Mesodermal cell (in vitro differentiated cells): ENCODE measurements at regions not wholly inside any gene's neighbourhood (a gene's known extent, or its start where the extent isn't known, plus 50 kb on each side); places are given as distances from the start of the nearest gene placed in this dataset.

ENCODE experiments used
- H3K27ac ChIP-seq: 2 replicates; pipeline ENCODE4 v1.7.0; 2013; ENCODE audit warnings: mild to moderate bottlenecking, low read depth, low read length, moderate library complexity; ENCODE audit not compliant: severe bottlenecking
- H3K36me3 ChIP-seq: 2 replicates; pipeline ENCODE4 v1.7.1; 2013; ENCODE audit warnings: mild to moderate bottlenecking, low read length, moderate library complexity; ENCODE audit not compliant: control insufficient read depth, insufficient read depth
- H3K4me1 ChIP-seq: one replicate; pipeline ENCODE4 v1.7.1; 2013; ENCODE audit warnings: mild to moderate bottlenecking, low read length; ENCODE audit not compliant: insufficient read depth, control insufficient read depth, poor library complexity, severe bottlenecking
- H3K4me3 ChIP-seq: 2 replicates; pipeline ENCODE4 v1.7.0; 2013; ENCODE audit warnings: low read length, control low read depth, mild to moderate bottlenecking; ENCODE audit not compliant: insufficient read depth, poor library complexity, severe bottlenecking; ENCODE audit errors: extremely low read depth
- H3K9me3 ChIP-seq: 2 replicates; pipeline ENCODE4 v1.7.1; 2013; ENCODE audit warnings: mild to moderate bottlenecking, low read length, moderate library complexity; ENCODE audit not compliant: control insufficient read depth
- WGBS, 2 experiments: methylation state at CpG; one replicate each; pipeline ENCODE4 v1.1.5; 2013; ENCODE audit warnings: missing lambda C conversion rate in 2 of 2; ENCODE audit not compliant: insufficient coverage in 2 of 2; 5-methylcytosine and 5-hydroxymethylcytosine counted together

DNA sequence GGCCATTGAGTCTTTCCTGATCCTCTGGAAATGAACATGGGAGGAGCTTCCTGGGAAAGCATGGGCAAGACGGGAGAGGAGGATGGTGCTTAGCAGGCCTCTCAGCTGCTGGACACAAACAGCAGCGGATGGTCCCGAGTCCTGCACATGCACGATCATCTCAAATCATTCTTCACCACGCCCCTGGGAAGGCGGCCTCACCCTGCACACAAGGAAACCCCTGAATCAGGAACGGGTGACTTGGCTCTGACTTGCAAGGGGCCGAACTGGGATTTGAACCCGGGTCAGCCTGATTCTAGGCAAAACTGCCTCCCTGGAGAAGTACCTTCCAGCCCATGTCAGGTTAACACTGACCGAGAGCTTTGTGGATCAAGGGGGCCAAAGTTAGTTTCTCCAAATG is 134.8 kb upstream of the WNT4 start:
- 86 to 87% methylated on average over 9 to 10 of the region's 10 CpGs for WGBS, 2 experiments
- Histone ChIP-seq H3K36me3 (no peaks in the 10 kb centered on the region), H3K9me3 (peaks cover 7% of the 10 kb centered on the region), H3K4me3 (no peak overlapping the region), H3K4me1 (no peaks in the 10 kb centered on the region), H3K27ac (no peak overlapping the region)

- Histone ChIP-seq H3K27ac (no peak overlapping the region), H3K36me3 (no peaks in the 10 kb centered on the region), H3K4me3 (no peak overlapping the region), H3K4me1 (no peaks in the 10 kb centered on the region), H3K9me3 (peaks cover 7% of the 10 kb centered on the region)
- WGBS, 2 experiments, result 83 to 92% methylated on average over 2 of the region's 3 CpGs
Measured at GRCh38 chr1:22279735-22280134, 136.8 kb upstream of the WNT4 start.

- no peak overlapping the region for H3K4me3 ChIP-seq
- no peaks in the 10 kb centered on the region for H3K36me3 ChIP-seq
- no peaks in the 10 kb centered on the region for H3K4me1 ChIP-seq
- WGBS, 2 experiments, result 93% methylated on average over 3 of the region's 3 CpGs; no CpG with 5 or more reads in 1 of the 2 experiments
- no peak overlapping the region for H3K27ac ChIP-seq
- H3K9me3 ChIP-seq, result peaks cover 7% of the 10 kb centered on the region
Measured at GRCh38 chr1:22280526-22280925, 137.6 kb upstream of the WNT4 start.

DNA sequence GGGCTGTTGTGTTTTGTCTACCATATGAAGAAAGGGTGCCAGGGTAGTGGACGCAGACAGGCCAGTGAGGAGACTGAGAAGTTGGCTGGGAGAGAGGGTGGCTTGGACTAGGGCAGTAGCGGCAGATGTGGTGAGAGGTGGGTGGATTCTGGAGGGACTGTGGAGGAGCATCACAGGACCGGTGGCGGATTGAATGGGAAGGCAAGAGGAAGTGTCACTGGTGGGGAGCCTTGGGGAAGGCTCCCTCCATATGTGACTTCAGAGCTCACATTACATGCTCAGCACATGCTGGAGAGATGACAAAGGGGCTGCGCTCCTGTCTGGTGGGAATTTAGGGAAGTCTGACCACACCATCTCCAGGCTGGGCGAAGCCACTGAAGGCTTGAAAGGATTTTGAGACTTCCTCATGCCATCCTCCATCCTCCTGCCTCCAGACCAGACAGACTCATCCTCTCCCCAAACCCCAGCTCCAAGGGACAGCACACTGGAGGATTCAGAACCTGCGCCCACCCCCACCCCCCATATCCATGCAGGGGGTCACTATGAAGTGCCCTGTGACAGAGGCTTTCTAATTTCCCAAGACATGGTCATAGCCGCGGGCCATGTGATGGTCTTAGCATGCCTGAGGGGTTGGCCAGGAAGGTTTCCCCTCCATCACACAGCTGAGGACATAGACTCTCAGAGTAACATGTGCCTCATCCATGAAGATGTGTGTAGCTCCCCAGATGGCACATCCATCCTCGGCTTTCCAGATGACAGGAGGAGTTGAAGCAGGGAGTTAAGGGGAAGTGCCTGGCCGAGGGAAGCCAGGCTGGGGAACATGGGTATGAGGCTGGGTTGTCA is 138.8 kb upstream of the WNT4 start:
- H3K4me3 ChIP-seq, result no peak overlapping the region
- H3K27ac ChIP-seq, result no peak overlapping the region
- peaks cover 7% of the 10 kb centered on the region for H3K9me3 ChIP-seq
- 91 to 93% methylated on average over 4 to 9 of the region's 11 CpGs for WGBS, 2 experiments
- no peaks in the 10 kb centered on the region for H3K4me1 ChIP-seq
- H3K36me3 ChIP-seq, result no peaks in the 10 kb centered on the region

DNA sequence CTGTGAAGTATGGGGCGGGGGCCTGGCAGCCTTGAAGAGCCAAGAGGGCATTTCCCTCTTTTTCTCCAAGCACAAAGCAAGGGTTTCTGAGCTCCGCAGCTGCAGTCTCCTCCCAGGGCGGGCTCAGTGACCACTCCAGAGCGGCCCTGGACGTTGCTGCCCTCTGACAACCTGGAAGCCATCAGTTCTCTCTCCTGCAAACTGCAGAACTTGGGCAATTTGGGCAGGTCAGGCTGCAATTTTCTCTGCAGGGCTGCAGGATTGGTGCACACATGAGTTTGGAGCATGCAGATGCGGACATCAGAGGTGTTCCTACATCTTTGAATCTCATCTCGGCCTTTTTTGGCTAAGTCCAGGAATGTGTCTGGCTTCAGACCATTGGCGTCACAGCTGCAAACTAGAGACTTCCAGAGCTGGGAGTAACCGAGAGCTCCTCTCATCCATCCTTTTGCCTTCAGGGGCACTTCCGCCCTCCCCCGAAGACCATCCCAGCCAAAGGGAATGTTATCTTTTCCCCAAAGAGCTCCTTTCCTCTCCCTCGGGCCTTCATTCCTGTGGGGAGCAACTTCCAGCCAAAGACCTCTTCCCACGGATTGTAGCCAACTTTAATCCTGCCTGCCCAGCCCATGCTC is 139.6 kb upstream of the WNT4 start:
- no peak overlapping the region for H3K4me3 ChIP-seq
- WGBS, 2 experiments, result 90 to 93% methylated on average over 11 to 12 of the region's 13 CpGs
- H3K27ac ChIP-seq, result no peak overlapping the region
- peaks cover 7% of the 10 kb centered on the region for H3K9me3 ChIP-seq
- no peaks in the 10 kb centered on the region for H3K36me3 ChIP-seq
- no peaks in the 10 kb centered on the region for H3K4me1 ChIP-seq

DNA sequence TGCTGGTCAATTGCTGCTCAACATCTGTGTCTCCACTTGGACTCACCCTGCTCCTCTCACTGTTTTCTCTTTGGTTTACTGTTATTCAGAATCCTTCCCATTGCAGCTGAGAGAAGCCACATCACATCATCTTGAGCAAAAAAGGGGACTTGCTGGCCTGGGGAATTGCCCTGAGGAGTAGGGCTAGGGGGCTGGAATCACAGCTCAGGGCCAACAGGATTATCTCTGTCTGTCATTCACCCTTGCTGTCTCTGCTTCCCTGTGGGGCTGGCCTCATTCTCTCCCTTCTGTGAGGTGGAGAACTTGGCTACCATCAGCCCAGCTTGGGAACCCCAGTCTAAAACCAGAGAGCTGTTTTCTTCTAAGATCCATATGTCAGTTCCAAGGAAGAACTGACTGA is 140.7 kb upstream of the WNT4 start:
- peaks cover 1% of the 10 kb centered on the region for H3K4me1 ChIP-seq
- H3K36me3 ChIP-seq, result no peaks in the 10 kb centered on the region
- no peak overlapping the region for H3K4me3 ChIP-seq
- no peak overlapping the region for H3K27ac ChIP-seq
- peaks cover 7% of the 10 kb centered on the region for H3K9me3 ChIP-seq

DNA sequence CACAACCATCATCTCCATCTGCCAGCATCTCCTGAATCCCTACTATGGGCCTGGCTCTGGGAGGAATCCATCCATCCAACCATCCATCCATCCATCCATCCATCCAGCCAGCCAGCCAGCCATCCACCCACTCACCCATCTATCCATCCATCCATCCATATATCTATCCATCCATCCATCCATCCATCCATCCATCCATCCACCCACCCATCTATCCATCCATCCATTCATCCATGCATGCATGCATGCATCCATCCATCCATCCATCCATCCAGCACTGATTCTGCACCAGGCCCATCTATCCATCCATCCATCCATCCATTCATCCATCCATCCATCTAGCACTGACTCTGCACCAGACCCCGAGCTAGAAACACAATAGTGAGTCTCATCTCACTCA is 141.3 kb upstream of the WNT4 start:
- Histone ChIP-seq H3K4me3 (no peak overlapping the region), H3K36me3 (no peaks in the 10 kb centered on the region), H3K27ac (no peak overlapping the region), H3K4me1 (peaks cover 7% of the 10 kb centered on the region), H3K9me3 (peaks cover 7% of the 10 kb centered on the region)
- 83% methylated on average over 1 of the region's 1 CpG; no CpG with 5 or more reads in 1 of the 2 experiments for WGBS, 2 experiments

DNA sequence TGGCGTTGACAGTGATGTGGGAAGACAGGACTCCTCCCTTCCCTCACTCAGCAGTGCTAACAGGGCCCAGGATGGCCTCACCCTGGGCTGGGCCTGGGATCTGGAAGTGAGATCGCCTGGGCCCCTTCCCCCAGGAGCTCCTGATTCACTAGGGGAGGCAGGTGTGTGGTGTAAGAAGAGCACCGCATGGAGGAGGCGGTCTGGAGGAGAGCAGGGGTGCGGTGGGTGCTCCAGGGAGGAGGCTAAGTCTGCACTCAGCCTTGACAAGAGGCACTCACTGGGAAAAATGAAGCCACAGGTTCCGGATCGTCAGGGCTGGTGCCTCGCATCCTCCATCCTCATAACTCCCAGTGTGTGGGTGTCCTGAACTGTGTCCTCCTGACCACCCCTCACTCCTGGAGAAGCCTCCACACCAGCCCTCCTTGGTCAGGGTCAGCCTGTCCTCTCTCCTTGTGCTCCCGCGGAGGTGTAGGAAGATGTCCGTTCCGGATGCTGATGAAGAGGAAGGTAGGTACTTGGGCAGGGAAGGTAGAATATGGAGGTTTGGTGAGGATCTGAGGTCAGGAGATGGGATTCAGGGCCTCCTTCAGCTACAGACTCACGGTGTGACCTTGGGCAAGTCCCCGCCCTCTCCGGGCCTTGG is 142.1 kb upstream of the WNT4 start:
- no peak overlapping the region for H3K4me3 ChIP-seq
- peaks cover 7% of the 10 kb centered on the region for H3K9me3 ChIP-seq
- H3K27ac ChIP-seq, result no peak overlapping the region
- H3K4me1 ChIP-seq, result peaks cover 14% of the 10 kb centered on the region
- WGBS, 2 experiments, result 86 to 96% methylated on average over 7 to 9 of the region's 15 CpGs
- H3K36me3 ChIP-seq, result no peaks in the 10 kb centered on the region

- Histone ChIP-seq H3K4me3 (no peak overlapping the region), H3K27ac (no peak overlapping the region), H3K4me1 (peaks cover 14% of the 10 kb centered on the region), H3K36me3 (no peaks in the 10 kb centered on the region), H3K9me3 (peaks cover under 1% of the 10 kb centered on the region)
- WGBS, 2 experiments, result 94 to 96% methylated on average over 28 to 29 of the region's 37 CpGs
Measured at GRCh38 chr1:22285549-22286396, 142.9 kb upstream of the WNT4 start.

DNA sequence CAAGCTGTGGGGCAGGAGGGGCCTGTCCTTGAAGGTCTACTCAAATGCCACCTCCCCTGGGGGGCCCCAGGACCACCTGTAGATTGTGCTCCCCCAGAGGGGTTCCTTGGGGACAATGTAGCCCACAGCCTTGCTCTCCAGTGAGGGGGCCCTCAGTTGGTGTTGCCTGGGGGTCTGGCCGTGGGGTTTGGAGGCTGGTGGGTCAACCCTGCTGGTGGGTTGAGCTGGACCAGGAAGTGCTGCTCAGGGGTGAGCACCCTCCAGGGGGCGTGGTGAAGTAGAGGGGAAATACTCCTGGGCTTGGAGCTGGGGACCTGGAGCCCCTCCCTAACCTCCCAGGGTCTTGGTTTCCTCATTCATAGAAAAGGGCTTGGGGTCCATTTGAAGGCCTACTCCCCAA is 143.6 kb upstream of the WNT4 start:
- Histone ChIP-seq H3K36me3 (no peaks in the 10 kb centered on the region), H3K27ac (no peak overlapping the region), H3K4me3 (no peak overlapping the region), H3K9me3 (no peaks in the 10 kb centered on the region), H3K4me1 (peaks cover 14% of the 10 kb centered on the region)
- whole genome bisulfite sequencing, 2 experiments, result 60 to 100% methylated on average over 1 of the region's 2 CpGs
